HG03064 (cell line): ENCODE measurements at regions not wholly inside any gene's neighbourhood (a gene's known extent, or its start where the extent isn't known, plus 50 kb on each side); places are given as distances from the start of the nearest gene placed in this dataset.
"Not testable (repeated sequence)": the region's sequence is repeated elsewhere in the genome, so short reads cannot be mapped to it uniquely, and the experiment has no call there.

ENCODE experiments used
- ATAC-seq: cut with Tn5 transposase; IDR thresholded peaks from one replicate; pipeline ENCODE4 v1.9.1; 2021; ENCODE audit warnings: low read depth; ENCODE audit not compliant: unreplicated experiment

- ATAC-seq, result not testable (repeated sequence)
Measured at GRCh38 chr2:59326581-59327365, 1085.6 kb upstream of the FANCL start.

GRCh38 chr2:59322870-59323269, 1081.7 kb upstream of the FANCL start:
- ATAC-seq, result no peak

DNA sequence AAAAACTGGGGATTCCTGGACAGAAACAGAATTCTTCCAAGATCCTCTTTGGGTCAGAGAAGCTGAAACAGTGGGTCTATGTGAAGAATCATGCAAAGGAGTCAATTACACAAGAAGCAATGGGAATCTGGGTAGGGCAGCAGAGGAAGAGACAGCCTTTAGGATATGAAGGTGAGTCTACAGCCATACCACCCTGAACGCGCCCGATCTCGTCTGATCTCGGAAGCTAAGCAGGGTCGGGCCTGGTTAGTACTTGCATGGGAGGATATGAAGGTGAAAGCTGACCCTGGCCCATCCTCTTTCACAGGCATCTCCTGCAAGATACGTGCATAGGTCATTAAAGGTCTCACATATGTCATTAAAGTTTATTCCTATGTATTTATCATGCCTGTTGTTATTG, 1080.9 kb upstream of the FANCL start:
- no peak for ATAC-seq

DNA sequence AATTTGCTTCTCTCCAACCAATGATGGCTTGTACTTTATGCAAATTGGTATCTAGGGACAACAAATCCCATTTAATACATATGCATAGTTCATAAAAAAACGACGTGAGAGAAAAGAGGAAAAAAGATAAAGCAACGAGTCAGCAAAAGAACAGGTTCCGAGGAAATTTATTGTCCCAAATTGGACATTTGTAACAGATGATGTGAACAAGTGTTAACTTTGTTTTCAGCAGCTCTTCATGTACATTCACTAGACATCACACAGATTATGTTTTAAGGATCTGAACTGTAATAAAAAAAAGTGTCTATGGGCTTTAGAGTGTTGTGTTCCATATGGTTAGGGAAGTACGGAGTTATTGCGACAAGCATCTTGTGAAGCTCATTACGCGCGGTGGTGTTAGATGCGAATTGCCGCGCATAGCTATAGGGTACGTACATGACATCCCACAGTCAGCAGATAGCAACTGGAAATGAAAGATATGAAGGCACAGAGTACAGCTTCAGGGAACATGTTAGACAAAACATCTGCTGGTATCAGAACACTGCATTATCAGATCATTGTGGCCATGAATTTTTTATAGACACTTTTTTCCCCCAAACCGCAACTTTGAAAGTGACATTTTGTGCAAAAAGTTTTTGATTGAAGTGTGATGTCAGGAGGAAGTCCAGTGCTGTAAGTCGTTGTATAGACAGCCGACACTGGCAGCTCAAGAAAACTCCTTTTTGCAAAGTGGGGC, 1073.1 kb upstream of the FANCL start:
- ATAC-seq, result no peak

DNA sequence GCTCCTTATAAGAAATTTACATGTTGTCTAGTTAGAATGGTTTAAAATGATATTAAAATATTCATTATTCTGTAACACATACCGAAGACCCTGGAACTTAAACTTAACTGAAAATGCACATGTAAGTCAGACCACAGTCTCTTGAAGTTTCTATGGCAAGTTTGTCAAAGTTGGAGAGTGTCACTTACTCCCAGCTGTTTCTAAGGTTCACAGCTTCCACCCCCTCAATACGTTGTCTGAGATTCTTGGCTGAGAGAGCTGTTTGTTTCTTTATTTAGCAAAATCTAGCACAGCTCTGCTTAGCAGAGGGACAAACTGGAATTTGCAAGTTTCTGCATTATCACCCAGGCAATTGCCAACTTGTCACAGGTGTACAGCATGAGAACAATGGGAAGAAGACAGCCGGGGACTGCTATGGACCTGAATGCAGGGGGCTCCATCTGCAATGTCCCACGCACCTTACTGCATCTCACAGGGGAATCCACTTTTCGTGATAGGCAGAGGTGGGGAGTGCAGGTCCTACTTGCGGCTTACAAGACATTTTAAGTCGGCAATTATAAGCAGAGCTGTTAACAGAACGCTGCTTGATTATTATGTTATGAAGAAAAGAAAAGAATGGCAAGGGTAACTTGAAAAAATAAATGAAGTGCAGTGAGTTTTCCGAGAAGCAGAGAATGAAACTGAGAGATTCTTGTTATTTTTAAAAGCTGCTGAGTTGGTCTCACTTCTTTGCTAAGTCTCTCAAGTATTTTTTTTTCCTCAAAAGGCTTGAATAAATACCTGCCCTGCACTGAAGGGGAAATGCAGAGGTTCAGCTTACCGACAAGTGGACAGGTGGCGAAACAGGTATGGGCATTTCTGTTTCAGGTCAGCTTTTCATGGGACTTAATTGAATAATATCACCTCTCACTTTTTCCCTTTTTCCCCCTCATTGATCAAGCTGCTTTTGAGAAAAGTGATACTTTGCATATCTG, 1072.1 kb upstream of the FANCL start:
- no peak for ATAC-seq

GRCh38 chr2:59312029-59312428, 1070.9 kb upstream of the FANCL start:
- ATAC-seq, result no peak

DNA sequence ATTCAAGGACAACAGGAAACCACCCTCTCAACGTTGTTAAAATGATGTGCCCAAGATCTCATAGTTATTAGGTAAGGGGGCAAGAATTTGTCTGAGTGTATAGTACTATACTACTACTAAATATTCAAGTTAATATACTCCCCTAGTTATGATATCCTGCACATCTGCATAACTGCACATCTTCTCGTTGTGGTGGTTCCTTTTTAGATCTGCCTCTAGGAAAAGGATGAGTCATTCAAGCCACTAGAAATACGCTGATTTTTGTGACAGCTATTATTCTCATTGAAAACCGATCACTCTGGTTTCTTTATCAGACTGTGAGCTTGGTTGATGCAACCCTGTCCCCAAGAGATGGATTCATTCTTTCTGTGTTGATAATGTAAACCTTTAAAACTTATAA, 1067.0 kb upstream of the FANCL start:
- no peak for ATAC-seq

DNA sequence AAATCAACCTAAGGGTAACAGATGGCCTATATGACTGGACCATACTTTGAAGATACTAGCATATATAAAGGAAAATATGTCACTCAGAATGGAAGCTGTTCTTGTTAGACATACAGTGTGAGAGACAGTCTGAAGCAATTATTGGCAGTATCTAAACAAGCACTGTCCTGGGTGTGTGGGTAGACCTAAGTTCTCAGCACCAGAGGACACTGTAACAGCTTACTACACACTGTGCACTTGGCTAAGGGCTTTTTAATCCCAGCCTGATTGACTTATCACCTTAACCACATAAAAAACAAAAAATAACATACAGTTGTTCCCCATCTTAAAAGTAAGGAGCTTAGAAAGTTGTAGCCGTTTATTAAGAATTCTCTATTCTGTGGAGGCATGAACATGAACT, 1066.1 kb upstream of the FANCL start:
- no peak for ATAC-seq

- ATAC-seq, result no peak
Measured at GRCh38 chr2:59303272-59303671, 1062.1 kb upstream of the FANCL start.

DNA sequence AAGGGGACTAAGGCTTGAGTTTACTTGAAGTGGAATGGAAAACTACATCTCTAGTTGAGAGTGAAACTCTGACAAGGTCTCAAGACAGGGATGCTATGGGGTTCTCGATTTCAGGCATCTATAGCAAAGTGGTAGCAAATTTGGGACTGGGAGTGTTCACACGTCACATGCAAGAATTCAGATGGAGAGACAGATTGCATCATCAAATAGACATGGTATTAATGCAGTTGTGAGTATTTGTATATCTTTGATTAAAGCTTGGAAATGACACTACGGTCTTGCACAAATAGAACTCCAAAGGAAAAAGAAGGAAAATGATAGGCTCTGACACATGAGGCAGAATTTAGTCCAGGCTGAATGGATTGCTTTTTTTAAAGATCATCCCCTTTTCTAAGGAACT, 1061.6 kb upstream of the FANCL start:
- ATAC-seq, result no peak

- no peak for ATAC-seq
Measured at GRCh38 chr2:59301466-59302402, 1060.6 kb upstream of the FANCL start.

- ATAC-seq, result no peak
Measured at GRCh38 chr2:59297816-59298215, 1056.7 kb upstream of the FANCL start.

- ATAC-seq, result no peak
Measured at GRCh38 chr2:59296279-59296678, 1055.2 kb upstream of the FANCL start.

DNA sequence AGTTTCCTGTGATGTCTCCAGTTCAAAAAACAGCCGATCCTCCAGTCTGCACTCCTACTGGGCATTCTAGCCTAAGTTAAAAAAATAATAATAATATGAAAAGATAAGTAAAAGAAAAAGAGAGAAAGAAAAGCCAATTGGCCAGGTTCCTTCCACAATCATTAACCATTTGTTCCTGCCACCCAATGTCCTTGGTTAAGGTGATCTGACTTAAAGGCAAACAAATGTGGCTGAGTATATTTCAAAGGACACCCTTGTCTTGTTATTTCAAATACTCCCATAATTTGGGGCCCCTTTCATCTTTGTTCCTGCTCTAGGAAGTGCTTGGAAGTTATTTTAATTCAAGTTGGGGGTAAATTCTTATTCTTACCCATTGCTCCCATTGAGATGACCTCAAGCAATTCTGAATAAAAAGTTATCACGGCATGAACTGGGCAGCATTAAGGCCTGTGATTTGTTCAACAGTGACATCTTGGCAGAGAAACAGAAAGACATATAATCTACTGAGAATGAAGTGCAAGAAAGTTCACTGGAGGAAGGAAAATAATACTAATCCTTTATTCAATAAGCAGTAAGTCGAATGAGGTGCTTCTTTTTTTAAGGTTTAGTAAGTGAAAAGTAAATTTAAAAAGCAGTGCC, 1054.5 kb upstream of the FANCL start:
- no peak for ATAC-seq

GRCh38 chr2:59288771-59289170, 1047.6 kb upstream of the FANCL start:
- no peak for ATAC-seq

DNA sequence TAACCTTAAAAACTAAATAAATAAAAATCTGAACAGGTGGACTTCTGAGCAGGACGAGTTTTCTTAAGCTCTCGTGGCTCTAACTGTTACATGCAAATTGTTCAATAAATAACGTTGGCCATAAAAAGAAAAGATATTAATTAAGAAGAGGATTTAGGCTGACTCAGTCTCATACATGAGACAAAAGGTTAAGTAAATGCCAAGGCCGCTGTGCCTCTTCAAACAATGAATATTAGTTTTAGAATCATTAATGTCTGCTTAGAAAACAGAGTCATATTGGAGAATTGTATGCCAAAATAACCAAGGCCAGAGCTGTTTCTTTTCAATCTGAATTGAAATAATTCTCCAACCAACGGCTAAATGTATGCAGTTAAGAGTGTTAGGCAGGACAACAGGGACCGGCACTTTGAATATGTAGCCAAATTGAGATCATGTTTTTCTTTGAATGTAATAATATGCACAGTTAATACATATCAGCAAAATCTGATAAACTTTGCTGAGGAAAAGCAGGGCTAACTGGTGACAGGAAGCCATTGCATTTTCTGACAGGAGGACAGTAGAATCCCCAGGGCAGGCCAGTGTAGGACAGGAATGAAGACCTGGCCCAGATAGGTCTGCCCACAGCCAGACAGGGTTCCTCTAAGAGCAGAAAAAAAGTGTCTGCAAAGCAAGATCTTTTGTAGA, 1041.4 kb upstream of the FANCL start:
- ATAC-seq, result no peak

- ATAC-seq, result no peak
Measured at GRCh38 chr2:59277671-59278070, 1036.5 kb upstream of the FANCL start.

DNA sequence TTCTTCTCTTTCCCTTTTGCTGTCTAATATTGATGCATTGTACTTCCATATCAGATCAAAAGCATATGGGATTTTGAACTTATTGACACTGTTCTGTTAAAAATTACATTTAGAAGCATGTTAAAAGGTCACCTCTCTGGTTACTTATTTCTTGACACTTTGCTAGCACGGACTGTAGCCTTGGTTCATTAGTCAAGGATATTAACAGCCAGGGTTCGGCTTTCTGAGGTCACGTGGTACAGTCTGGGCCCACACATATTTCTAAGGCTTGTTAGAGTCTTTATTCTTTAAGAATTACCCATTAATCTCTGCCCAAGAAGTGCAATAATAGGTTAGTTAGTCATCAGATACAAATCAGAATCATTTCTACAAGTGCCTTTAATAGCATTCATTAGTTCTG, 1035.8 kb upstream of the FANCL start:
- no peak for ATAC-seq

- no peak for ATAC-seq
Measured at GRCh38 chr2:59276033-59276432, 1034.9 kb upstream of the FANCL start.
